Nephron (organoid): ENCODE measurements at regions not wholly inside any gene's neighbourhood (a gene's known extent, or its start where the extent isn't known, plus 50 kb on each side); places are given as distances from the start of the nearest gene placed in this dataset.

ENCODE experiments used
- H3K27ac Mint-ChIP-seq, 3 experiments: 2 replicates each; pipeline ENCODE4 v1.8.0; 2020; ENCODE audit warnings: mixed read lengths in 3 of 3, mild to moderate bottlenecking in 2 of 3, moderate library complexity in 1 of 3
- H3K27me3 Mint-ChIP-seq: 2 replicates; pipeline ENCODE4 v1.8.0; 2021; ENCODE audit warnings: low read depth, mild to moderate bottlenecking, moderate library complexity, mixed read lengths
- H3K36me3 Mint-ChIP-seq: 2 replicates; pipeline ENCODE4 v1.8.0; 2020; ENCODE audit warnings: low read depth, mixed read lengths
- H3K4me1 Mint-ChIP-seq: 2 replicates; pipeline ENCODE4 v1.8.0; 2020; ENCODE audit warnings: mixed read lengths
- H3K4me3 Mint-ChIP-seq, 3 experiments: 2 replicates each; pipeline ENCODE4 v1.8.0; 2020; ENCODE audit warnings: mild to moderate bottlenecking in 3 of 3, mixed read lengths in 3 of 3, moderate library complexity in 2 of 3
- H3K9me3 Mint-ChIP-seq: 2 replicates; pipeline ENCODE4 v1.8.0; 2020; ENCODE audit warnings: mixed read lengths
- CTCF ChIP-seq, 3 experiments: fragments of 200-600 bp; sonication (generic); IDR thresholded peaks; one replicate each; pipeline ENCODE4 v1.5.0; 2021; ENCODE audit warnings: antibody characterized with exemption in 3 of 3; ENCODE audit not compliant: unreplicated experiment in 3 of 3

DNA sequence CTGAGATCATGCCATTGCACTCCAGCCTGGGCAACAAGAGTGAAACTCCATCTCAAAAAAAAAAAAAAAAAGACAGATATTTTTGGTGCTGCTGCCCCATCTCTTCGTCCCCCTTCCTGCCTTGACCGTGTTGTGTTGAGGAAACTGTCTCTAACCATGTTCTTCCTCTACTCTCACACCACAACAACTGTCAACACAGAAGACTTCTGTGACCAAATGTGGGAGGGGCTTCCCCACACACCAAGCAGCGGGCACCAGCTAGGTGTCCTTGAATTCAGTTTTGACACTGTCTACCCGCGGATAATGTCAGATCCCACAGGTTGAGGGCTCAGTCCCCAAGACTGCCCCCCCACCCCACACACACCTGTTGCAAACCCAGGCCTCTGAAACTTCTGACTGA is 104.7 kb upstream of the BCOR start:
- H3K27me3 Mint-ChIP-seq, result peaks cover 3% of the 10 kb centered on the region
- TF ChIP-seq CTCF (IDR thresholded peaks at IDR 0.05; ENCODE audit: unreplicated experiment in 3 of 3), result no peak
- no peak overlapping the region for H3K4me3 Mint-ChIP-seq
- H3K9me3 Mint-ChIP-seq, result peaks cover 2% of the 10 kb centered on the region
- H3K27ac Mint-ChIP-seq, result no peak overlapping the region
- H3K36me3 Mint-ChIP-seq, result no peaks in the 10 kb centered on the region
- H3K4me1 Mint-ChIP-seq, result peaks cover 4% of the 10 kb centered on the region

DNA sequence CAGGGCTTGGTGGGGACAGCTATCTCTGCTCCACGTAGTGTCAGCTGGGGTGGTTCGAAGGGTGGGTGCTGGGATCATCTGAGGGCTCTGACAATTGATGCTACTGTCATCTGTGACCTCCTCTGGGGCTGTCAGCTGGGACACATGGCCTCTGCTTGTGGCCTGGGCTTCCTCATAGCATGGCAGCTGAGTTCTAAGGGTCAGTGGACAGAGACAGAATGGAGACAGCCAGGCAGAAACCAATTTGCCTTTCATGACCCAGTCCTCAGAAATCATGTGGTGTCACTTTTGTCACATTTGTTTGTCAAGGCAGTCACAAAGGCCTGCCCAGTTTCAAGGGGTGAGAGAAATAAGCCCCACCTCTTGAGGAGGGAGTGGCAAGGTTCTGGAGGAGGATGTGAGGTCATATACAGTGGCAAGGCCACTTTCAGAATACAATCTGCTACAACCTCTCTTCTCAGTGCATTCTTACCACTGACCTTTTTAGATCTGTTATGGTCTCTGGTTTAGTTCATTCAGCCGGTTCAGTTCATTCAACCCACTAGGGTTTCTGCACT is 103.6 kb upstream of the BCOR start:
- Mint-ChIP-seq H3K27me3 (peaks cover 3% of the 10 kb centered on the region), H3K4me1 (peaks cover 4% of the 10 kb centered on the region), H3K27ac (no peak overlapping the region), H3K9me3 (peaks cover 2% of the 10 kb centered on the region), H3K4me3 (no peak overlapping the region), H3K36me3 (no peaks in the 10 kb centered on the region)
- TF ChIP-seq CTCF (IDR thresholded peaks at IDR 0.05; ENCODE audit: unreplicated experiment in 3 of 3), result no peak

DNA sequence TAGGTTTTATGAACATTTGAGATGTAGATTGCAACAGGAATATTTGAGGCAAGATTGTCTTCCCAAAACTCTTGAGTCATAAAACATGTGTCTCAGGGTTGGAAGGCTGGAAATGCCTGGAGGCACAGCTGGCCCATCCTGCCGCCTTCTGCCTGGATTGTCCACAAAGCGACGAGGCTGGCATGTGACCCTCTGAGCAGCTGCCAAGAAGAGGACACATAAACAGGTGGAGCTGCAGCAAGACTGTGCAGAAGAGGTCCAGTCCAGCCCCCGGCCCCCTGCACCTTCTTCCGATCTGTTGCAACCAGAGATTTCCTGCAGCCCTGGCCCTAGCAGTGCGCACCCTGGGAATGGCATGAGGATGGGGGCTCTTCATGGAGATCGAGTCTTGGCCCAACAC is 101.9 kb upstream of the BCOR start:
- Mint-ChIP-seq H3K27me3 (peaks cover 3% of the 10 kb centered on the region), H3K4me1 (peaks cover 4% of the 10 kb centered on the region), H3K27ac (no peak overlapping the region), H3K4me3 (no peak overlapping the region), H3K9me3 (peaks cover 4% of the 10 kb centered on the region), H3K36me3 (no peaks in the 10 kb centered on the region)
- no peak for TF ChIP-seq CTCF (IDR thresholded peaks at IDR 0.05; ENCODE audit: unreplicated experiment in 3 of 3)

DNA sequence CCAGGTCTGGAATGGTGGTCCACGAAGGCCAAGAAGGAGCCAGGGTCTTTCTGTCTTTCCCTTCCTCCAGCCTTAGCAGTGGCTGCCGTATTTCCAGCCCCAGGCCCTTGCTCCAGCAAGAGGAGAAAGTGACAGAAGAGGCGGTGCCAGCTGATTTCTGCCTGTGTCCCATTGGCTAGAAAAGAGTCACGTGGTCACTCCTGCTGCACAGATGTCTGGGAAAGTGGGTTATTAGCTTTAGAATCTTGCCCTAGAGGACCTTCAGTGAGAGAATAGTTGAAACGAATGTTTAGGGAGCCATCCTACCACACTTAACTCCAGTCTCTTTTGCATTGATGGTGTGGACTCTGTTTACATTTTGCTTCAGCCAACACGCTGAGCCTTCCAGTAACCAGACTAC is 99.3 kb upstream of the BCOR start:
- Mint-ChIP-seq H3K27me3 (peaks cover 3% of the 10 kb centered on the region), H3K4me3 (no peak overlapping the region), H3K4me1 (peaks cover 4% of the 10 kb centered on the region), H3K36me3 (no peaks in the 10 kb centered on the region), H3K27ac (no peak overlapping the region), H3K9me3 (peaks cover 4% of the 10 kb centered on the region)
- TF ChIP-seq CTCF (IDR thresholded peaks at IDR 0.05; ENCODE audit: unreplicated experiment in 3 of 3), result no peak

GRCh38 chrX:40195368-40195767 is 97.6 kb upstream of the BCOR start:
- H3K9me3 Mint-ChIP-seq, result peaks cover 4% of the 10 kb centered on the region
- no peak overlapping the region for H3K4me3 Mint-ChIP-seq
- H3K27me3 Mint-ChIP-seq, result no peaks in the 10 kb centered on the region
- H3K27ac Mint-ChIP-seq, result no peak overlapping the region
- no peaks in the 10 kb centered on the region for H3K36me3 Mint-ChIP-seq
- TF ChIP-seq CTCF (IDR thresholded peaks at IDR 0.05; ENCODE audit: unreplicated experiment in 3 of 3), result no peak
- peaks cover 4% of the 10 kb centered on the region for H3K4me1 Mint-ChIP-seq

DNA sequence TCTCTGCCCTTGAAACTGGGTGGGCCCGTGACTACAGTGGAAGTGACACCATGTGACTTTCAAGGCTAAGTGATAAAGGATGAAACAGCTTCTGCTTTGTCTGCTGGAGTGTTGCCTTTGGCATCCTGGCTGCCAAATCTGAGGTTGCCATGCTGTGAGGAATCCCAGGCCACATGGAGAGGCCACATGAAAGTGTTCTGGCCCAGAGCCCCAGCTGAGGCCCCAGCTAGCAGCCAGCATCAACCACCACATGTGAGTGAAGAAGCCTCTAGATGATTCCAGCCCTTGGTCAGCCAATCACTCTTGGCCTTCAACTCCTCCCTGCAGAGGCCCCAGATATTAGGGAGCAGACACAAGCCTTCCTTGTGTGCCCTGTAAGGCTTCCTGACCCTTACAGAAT is 94.4 kb upstream of the BCOR start:
- H3K9me3 Mint-ChIP-seq, result peaks cover 15% of the 10 kb centered on the region
- peaks cover 5% of the 10 kb centered on the region for H3K4me1 Mint-ChIP-seq
- no peak overlapping the region for H3K27ac Mint-ChIP-seq
- H3K27me3 Mint-ChIP-seq, result peaks cover 4% of the 10 kb centered on the region
- no peaks in the 10 kb centered on the region for H3K36me3 Mint-ChIP-seq
- H3K4me3 Mint-ChIP-seq, result no peak overlapping the region
- no peak for TF ChIP-seq CTCF (IDR thresholded peaks at IDR 0.05; ENCODE audit: unreplicated experiment in 3 of 3)
